ENCODE measurements at regions not wholly inside any gene's neighbourhood (a gene's known extent, or its start where the extent isn't known, plus 50 kb on each side); places are given as distances from the start of the nearest gene placed in this dataset.
"Not testable (repeated sequence)": the region's sequence is repeated elsewhere in the genome, so short reads cannot be mapped to it uniquely, and the experiment has no call there.

- no peaks in the 10 kb centered on the region for H3K36me3 ChIP-seq (ENCODE audit: control insufficient read depth in 2 of 2, insufficient read depth in 1 of 2, low read length in 2 of 2)
- TF ChIP-seq HOXD13 (CRISPR knock-in tag; IDR thresholded peaks at IDR 0.05; ENCODE audit: borderline replicate concordance) = no peak
- no peaks in the 10 kb centered on the region for H3K9me3 ChIP-seq (ENCODE audit: control insufficient read depth, insufficient read depth, low read depth, low read length)
- CTCF ChIA-PET = interaction anchor here (1.2 kb wide), 1 partner anchor 224 kb away, joined by 4 read pairs; no protein-coding TSS in a partner anchor
- no peak overlapping the region for H3K4me3 ChIP-seq (ENCODE audit: low read depth, low read length)
- POLR2A ChIA-PET = no interaction called here
- H3K4me1 ChIP-seq (ENCODE audit: control insufficient read depth, insufficient read depth, low read length) = no peaks in the 10 kb centered on the region
- no peak overlapping the region for H3K27ac ChIP-seq (ENCODE audit: extremely low read depth, low read depth, low read length)
These were observed 130.8 kb downstream of the TPBG start for GRCh38 chr6:82494367-82494766.

GRCh38 chr6:82501901-82502300, 138.3 kb downstream of the TPBG start:
- H3K4me1 ChIP-seq (ENCODE audit: control insufficient read depth, insufficient read depth, low read length); H3K4me3 ChIP-seq (ENCODE audit: low read depth, low read length); POLR2A ChIA-PET; H3K36me3 ChIP-seq (ENCODE audit: control insufficient read depth in 2 of 2, insufficient read depth in 1 of 2, low read length in 2 of 2); CTCF ChIA-PET; H3K9me3 ChIP-seq (ENCODE audit: control insufficient read depth, insufficient read depth, low read depth, low read length); H3K27ac ChIP-seq (ENCODE audit: extremely low read depth, low read depth, low read length): not testable (repeated sequence)

DNA sequence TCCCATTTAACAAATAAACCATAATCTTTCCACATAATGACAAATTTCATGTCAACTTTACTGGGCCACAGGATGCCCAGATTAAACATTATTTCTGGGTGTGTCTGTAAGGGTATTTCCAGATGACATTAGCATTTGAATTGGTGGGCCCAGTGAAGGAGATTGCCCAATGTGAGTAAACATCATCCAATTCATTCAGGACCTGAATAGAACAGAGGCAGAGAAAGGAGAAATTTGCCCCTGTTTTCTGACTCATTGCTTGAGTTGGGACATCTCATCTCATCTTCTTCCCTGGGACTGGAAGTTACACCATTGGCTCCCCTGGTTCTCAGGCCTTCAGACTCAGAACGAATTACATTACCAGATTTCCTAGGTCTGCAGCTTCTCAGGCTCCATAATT, 142.9 kb downstream of the TPBG start:
- TF ChIP-seq OSR2 (tag by site-specific recombination; IDR thresholded peaks at IDR 0.05) (no peak), CTCF (tag by site-specific recombination; IDR thresholded peaks at IDR 0.05) (no peak)
- POLR2A ChIA-PET = no interaction called here
- H3K4me1 ChIP-seq (ENCODE audit: control insufficient read depth, insufficient read depth, low read length) = no peaks in the 10 kb centered on the region

DNA sequence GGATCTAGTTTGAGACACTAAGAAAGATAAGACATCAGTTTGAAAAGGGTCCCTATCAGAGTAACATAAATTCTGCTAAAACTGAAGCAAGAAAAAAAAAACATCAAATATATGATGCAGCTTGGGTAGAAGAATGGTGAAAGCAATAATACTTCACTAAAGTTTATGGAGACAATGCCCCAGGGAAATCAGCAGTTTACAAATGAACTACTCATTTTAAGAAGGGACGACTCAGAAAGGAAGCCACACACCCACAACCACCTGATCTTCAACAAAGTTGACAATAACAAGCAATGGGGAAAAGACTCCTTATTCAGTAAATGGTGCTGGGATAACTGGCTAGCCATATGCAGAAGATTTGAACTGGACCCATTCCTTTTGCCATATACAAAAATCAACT, 143.5 kb downstream of the TPBG start:
- no peaks in the 10 kb centered on the region for H3K4me1 ChIP-seq (ENCODE audit: control insufficient read depth, insufficient read depth, low read length)
- H3K27ac ChIP-seq (ENCODE audit: extremely low read depth, low read depth, low read length) = no peak overlapping the region
- TF ChIP-seq ZBTB8A (tag by site-specific recombination; IDR thresholded peaks at IDR 0.05) (no peak), ZNF423 (tag by site-specific recombination; IDR thresholded peaks at IDR 0.05) (no peak), INSM2 (tag by site-specific recombination; IDR thresholded peaks at IDR 0.05) (no peak)
- TF ChIP-seq, protein P1, sequence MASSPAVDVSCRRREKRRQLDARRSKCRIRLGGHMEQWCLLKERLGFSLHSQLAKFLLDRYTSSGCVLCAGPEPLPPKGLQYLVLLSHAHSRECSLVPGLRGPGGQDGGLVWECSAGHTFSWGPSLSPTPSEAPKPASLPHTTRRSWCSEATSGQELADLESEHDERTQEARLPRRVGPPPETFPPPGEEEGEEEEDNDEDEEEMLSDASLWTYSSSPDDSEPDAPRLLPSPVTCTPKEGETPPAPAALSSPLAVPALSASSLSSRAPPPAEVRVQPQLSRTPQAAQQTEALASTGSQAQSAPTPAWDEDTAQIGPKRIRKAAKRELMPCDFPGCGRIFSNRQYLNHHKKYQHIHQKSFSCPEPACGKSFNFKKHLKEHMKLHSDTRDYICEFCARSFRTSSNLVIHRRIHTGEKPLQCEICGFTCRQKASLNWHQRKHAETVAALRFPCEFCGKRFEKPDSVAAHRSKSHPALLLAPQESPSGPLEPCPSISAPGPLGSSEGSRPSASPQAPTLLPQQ (tag by site-specific recombination; IDR thresholded peaks at IDR 0.05) = no peak
- H3K36me3 ChIP-seq (ENCODE audit: control insufficient read depth in 2 of 2, insufficient read depth in 1 of 2, low read length in 2 of 2) = no peaks in the 10 kb centered on the region
- POLR2A ChIA-PET = interaction anchor here (0.7 kb wide), 1 partner anchor 465 kb away, joined by 4 read pairs; no protein-coding TSS in a partner anchor
- H3K9me3 ChIP-seq (ENCODE audit: control insufficient read depth, insufficient read depth, low read depth, low read length) = no peaks in the 10 kb centered on the region
- CTCF ChIA-PET = interaction anchor here (0.6 kb wide), 1 partner anchor 254 kb away, joined by 3 read pairs; no protein-coding TSS in a partner anchor
- H3K4me3 ChIP-seq (ENCODE audit: low read depth, low read length) = no peak overlapping the region

More for the DNA sequence above, 142.9 kb downstream of the TPBG start:
- H3K4me3 ChIP-seq (ENCODE audit: low read depth, low read length) = no peak overlapping the region
- no peak overlapping the region for H3K27ac ChIP-seq (ENCODE audit: extremely low read depth, low read depth, low read length)
- no peaks in the 10 kb centered on the region for H3K9me3 ChIP-seq (ENCODE audit: control insufficient read depth, insufficient read depth, low read depth, low read length)
- no peaks in the 10 kb centered on the region for H3K36me3 ChIP-seq (ENCODE audit: control insufficient read depth in 2 of 2, insufficient read depth in 1 of 2, low read length in 2 of 2)
- CTCF ChIA-PET = interaction anchor here (0.6 kb wide), 1 partner anchor 253 kb away, joined by 3 read pairs; no protein-coding TSS in a partner anchor

DNA sequence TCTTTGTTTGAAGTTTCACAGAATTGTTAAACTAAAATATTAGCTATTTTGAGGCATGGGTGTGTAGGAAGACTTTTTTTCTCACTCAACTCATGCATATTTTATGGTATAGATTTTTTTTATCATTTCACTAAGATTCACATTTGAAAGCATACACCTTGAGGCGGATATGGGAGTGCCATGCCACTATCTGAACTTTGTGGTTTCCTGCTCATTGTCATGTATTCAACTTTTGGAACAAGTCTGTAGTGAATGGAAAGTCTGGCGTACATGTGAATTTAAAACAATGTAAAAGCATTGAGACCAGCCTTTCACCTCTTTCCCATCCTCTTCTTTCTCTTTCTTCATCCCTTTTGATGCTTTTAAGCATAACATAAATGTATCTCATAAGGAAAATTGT, 147.9 kb downstream of the TPBG start:
- CTCF ChIA-PET = no interaction called here
- TF ChIP-seq ZNF624 (tag by site-specific recombination; IDR thresholded peaks at IDR 0.05) (no peak), ZNF830 (tag by site-specific recombination; IDR thresholded peaks at IDR 0.05; ENCODE audit: low read depth) (no peak), MEIS1 (CRISPR knock-in tag; IDR thresholded peaks at IDR 0.05; ENCODE audit: borderline replicate concordance) (no peak)
- TF ChIP-seq, protein P2, sequence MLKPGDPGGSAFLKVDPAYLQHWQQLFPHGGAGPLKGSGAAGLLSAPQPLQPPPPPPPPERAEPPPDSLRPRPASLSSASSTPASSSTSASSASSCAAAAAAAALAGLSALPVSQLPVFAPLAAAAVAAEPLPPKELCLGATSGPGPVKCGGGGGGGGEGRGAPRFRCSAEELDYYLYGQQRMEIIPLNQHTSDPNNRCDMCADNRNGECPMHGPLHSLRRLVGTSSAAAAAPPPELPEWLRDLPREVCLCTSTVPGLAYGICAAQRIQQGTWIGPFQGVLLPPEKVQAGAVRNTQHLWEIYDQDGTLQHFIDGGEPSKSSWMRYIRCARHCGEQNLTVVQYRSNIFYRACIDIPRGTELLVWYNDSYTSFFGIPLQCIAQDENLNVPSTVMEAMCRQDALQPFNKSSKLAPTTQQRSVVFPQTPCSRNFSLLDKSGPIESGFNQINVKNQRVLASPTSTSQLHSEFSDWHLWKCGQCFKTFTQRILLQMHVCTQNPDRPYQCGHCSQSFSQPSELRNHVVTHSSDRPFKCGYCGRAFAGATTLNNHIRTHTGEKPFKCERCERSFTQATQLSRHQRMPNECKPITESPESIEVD (tag by site-specific recombination; IDR thresholded peaks at IDR 0.05) = no peak
- TF ChIP-seq, protein P3, sequence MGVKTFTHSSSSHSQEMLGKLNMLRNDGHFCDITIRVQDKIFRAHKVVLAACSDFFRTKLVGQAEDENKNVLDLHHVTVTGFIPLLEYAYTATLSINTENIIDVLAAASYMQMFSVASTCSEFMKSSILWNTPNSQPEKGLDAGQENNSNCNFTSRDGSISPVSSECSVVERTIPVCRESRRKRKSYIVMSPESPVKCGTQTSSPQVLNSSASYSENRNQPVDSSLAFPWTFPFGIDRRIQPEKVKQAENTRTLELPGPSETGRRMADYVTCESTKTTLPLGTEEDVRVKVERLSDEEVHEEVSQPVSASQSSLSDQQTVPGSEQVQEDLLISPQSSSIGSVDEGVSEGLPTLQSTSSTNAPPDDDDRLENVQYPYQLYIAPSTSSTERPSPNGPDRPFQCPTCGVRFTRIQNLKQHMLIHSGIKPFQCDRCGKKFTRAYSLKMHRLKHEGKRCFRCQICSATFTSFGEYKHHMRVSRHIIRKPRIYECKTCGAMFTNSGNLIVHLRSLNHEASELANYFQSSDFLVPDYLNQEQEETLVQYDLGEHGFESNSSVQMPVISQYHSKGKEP (tag by site-specific recombination; IDR thresholded peaks at IDR 0.05) = no peak
- TF ChIP-seq, protein P4, sequence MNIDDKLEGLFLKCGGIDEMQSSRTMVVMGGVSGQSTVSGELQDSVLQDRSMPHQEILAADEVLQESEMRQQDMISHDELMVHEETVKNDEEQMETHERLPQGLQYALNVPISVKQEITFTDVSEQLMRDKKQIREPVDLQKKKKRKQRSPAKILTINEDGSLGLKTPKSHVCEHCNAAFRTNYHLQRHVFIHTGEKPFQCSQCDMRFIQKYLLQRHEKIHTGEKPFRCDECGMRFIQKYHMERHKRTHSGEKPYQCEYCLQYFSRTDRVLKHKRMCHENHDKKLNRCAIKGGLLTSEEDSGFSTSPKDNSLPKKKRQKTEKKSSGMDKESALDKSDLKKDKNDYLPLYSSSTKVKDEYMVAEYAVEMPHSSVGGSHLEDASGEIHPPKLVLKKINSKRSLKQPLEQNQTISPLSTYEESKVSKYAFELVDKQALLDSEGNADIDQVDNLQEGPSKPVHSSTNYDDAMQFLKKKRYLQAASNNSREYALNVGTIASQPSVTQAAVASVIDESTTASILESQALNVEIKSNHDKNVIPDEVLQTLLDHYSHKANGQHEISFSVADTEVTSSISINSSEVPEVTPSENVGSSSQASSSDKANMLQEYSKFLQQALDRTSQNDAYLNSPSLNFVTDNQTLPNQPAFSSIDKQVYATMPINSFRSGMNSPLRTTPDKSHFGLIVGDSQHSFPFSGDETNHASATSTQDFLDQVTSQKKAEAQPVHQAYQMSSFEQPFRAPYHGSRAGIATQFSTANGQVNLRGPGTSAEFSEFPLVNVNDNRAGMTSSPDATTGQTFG (tag by site-specific recombination; IDR thresholded peaks at IDR 0.05; ENCODE audit: borderline replicate concordance) = no peak

More for the DNA sequence above, 147.9 kb downstream of the TPBG start:
- Histone ChIP-seq H3K4me3 (ENCODE audit: low read depth, low read length) (no peak overlapping the region), H3K36me3 (ENCODE audit: control insufficient read depth in 2 of 2, insufficient read depth in 1 of 2, low read length in 2 of 2) (no peaks in the 10 kb centered on the region), H3K9me3 (ENCODE audit: control insufficient read depth, insufficient read depth, low read depth, low read length) (no peaks in the 10 kb centered on the region), H3K4me1 (ENCODE audit: control insufficient read depth, insufficient read depth, low read length) (no peaks in the 10 kb centered on the region), H3K27ac (ENCODE audit: extremely low read depth, low read depth, low read length) (no peak overlapping the region)
- POLR2A ChIA-PET = no interaction called here

Measured in HEK293 (cell line).